OCI-LY3 (cell line): ENCODE measurements at regions not wholly inside any gene's neighbourhood (a gene's known extent, or its start where the extent isn't known, plus 50 kb on each side); places are given as distances from the start of the nearest gene placed in this dataset.

Experiments
- H2AFZ ChIP-seq: fragments of 200-600, 300-600 bp; shearing (Covaris generic); 2 replicates; pipeline ENCODE4 v1.6.0; 2014; ENCODE audit warnings: antibody characterized with exemption, low read depth, low read length
- H3K27ac ChIP-seq: fragments of 200-600, 300-600 bp; sonication (generic); 2 replicates; pipeline ENCODE4 v1.5.1; 2014; ENCODE audit warnings: mild to moderate bottlenecking, low read length, moderate library complexity, mixed read lengths
- H3K27me3 ChIP-seq: fragments of 200-600, 300-600 bp; sonication (generic); 2 replicates; pipeline ENCODE4 v1.6.1; 2014; ENCODE audit warnings: low read depth, low read length, mixed read lengths
- H3K36me3 ChIP-seq: fragments of 200-600, 300-600 bp; sonication (generic); replicated peaks from 2 replicates; pipeline ENCODE3; 2014; ENCODE audit warnings: low read depth, low read length, mixed read lengths
- H3K4me1 ChIP-seq: fragments of 300-600, 200-600 bp; sonication (generic); 2 replicates; pipeline ENCODE4 v1.6.1; 2014; ENCODE audit warnings: low read length, mixed read lengths
- H3K4me2 ChIP-seq: fragments of 200-600, 300-600 bp; sonication (generic); 2 replicates; pipeline ENCODE4 v1.6.1; 2014; ENCODE audit warnings: low read length, mixed read lengths
- H3K4me3 ChIP-seq: fragments of 300-600, 200-600 bp; sonication (generic); 2 replicates; pipeline ENCODE4 v1.5.1; 2014; ENCODE audit warnings: antibody characterized with exemption, mild to moderate bottlenecking, low read length, moderate library complexity
- H3K79me2 ChIP-seq: fragments of 300-600, 200-600 bp; shearing (Covaris generic); 2 replicates; pipeline ENCODE4 v1.6.1; 2014; ENCODE audit warnings: mild to moderate bottlenecking, low read length, mixed read lengths
- H3K9ac ChIP-seq: fragments of 300-600, 200-600 bp; shearing (Covaris generic); 2 replicates; pipeline ENCODE4 v1.6.0; 2014; ENCODE audit warnings: mild to moderate bottlenecking, low read length, moderate library complexity
- H3K9me3 ChIP-seq: fragments of 200-600, 300-600 bp; shearing (Covaris generic); 2 replicates; pipeline ENCODE4 v1.6.1; 2014; ENCODE audit warnings: low read length, mixed read lengths; ENCODE audit not compliant: insufficient read depth
- H4K20me1 ChIP-seq: fragments of 200-600, 300-600 bp; sonication (generic); 2 replicates; pipeline ENCODE4 v1.6.1; 2016; ENCODE audit warnings: low read length, mixed read lengths; ENCODE audit not compliant: insufficient read depth
- CTCF ChIP-seq: fragments of 200-600, 300-600 bp; sonication (generic); IDR thresholded peaks from 2 replicates; pipeline ENCODE4 v1.5.1; 2014; ENCODE audit warnings: antibody characterized with exemption, low read length, low read depth
- EZH2phosphoT487 ChIP-seq: fragments of 200-600 bp; shearing (Covaris generic); IDR thresholded peaks from 2 replicates; pipeline ENCODE4 v1.6.1; 2018; ENCODE audit warnings: antibody characterized with exemption, mixed run types, low read depth

DNA sequence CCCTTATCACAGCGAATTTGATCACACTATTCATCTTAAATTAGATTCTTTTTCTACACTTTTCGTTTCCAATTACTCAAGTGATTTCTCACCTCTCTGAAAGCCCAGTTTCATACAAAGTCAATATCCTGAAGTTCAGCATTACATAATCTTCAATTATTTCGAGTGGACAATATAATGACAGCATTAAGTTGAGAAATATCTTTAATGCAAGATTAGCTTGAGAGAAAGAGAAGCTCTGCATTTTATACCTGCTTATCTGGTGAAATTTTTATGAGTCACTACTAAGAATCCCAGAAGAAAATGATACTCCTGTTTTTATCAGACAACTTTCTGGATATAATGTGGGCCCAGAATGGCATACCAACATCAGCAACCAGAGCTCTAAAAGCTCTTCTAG, 509.6 kb downstream of the KCNJ2 start:
- no peak overlapping the region for H2AFZ ChIP-seq
- no peak overlapping the region for H3K4me3 ChIP-seq
- H4K20me1 ChIP-seq, result no peaks in the 10 kb centered on the region
- H3K9ac ChIP-seq, result no peak overlapping the region
- no peaks in the 10 kb centered on the region for H3K27me3 ChIP-seq
- TF ChIP-seq CTCF (no peak), EZH2phosphoT487 (no peak)
- H3K27ac ChIP-seq, result no peak overlapping the region
- H3K4me1 ChIP-seq, result peaks cover 10% of the 10 kb centered on the region
- H3K4me2 ChIP-seq, result no peak overlapping the region
- no peaks in the 10 kb centered on the region for H3K36me3 ChIP-seq
- no peaks in the 10 kb centered on the region for H3K79me2 ChIP-seq
- no peaks in the 10 kb centered on the region for H3K9me3 ChIP-seq

GRCh38 chr17:70683936-70684335, 514.6 kb downstream of the KCNJ2 start:
- no peaks in the 10 kb centered on the region for H3K9me3 ChIP-seq
- no peaks in the 10 kb centered on the region for H4K20me1 ChIP-seq
- H3K27me3 ChIP-seq, result no peaks in the 10 kb centered on the region
- no peaks in the 10 kb centered on the region for H3K36me3 ChIP-seq
- no peak for TF ChIP-seq CTCF
- TF ChIP-seq EZH2phosphoT487, result no peak
- H2AFZ ChIP-seq, result no peak overlapping the region
- H3K9ac ChIP-seq, result no peak overlapping the region
- H3K4me2 ChIP-seq, result no peak overlapping the region
- H3K4me1 ChIP-seq, result no peaks in the 10 kb centered on the region
- no peaks in the 10 kb centered on the region for H3K79me2 ChIP-seq
- no peak overlapping the region for H3K4me3 ChIP-seq
- H3K27ac ChIP-seq, result no peak overlapping the region

DNA sequence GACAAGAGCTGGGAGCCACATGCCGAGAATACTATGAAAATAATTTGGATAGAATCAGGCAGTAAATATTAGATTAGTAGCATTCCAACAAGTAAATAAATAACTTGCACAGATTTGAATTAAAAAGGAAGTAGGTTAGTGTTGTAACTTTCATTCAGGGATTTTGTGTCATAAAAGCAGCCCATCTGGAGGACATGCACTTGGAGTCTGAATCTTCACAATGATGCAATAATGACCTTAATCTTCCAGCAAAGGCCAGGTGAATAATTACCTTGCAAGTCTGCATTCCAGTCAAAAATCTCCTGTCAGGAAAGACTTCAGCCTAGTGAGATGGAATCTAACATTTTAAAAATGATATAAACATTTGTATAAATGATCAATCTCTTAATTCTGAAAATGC, 518.1 kb downstream of the KCNJ2 start:
- no peak overlapping the region for H3K9ac ChIP-seq
- H3K79me2 ChIP-seq, result no peaks in the 10 kb centered on the region
- TF ChIP-seq EZH2phosphoT487 (no peak), CTCF (no peak)
- no peak overlapping the region for H2AFZ ChIP-seq
- H3K27ac ChIP-seq, result no peak overlapping the region
- no peaks in the 10 kb centered on the region for H4K20me1 ChIP-seq
- no peaks in the 10 kb centered on the region for H3K36me3 ChIP-seq
- no peaks in the 10 kb centered on the region for H3K27me3 ChIP-seq
- H3K4me2 ChIP-seq, result no peak overlapping the region
- H3K4me1 ChIP-seq, result peaks cover 9% of the 10 kb centered on the region
- H3K4me3 ChIP-seq, result no peak overlapping the region
- H3K9me3 ChIP-seq, result no peaks in the 10 kb centered on the region

DNA sequence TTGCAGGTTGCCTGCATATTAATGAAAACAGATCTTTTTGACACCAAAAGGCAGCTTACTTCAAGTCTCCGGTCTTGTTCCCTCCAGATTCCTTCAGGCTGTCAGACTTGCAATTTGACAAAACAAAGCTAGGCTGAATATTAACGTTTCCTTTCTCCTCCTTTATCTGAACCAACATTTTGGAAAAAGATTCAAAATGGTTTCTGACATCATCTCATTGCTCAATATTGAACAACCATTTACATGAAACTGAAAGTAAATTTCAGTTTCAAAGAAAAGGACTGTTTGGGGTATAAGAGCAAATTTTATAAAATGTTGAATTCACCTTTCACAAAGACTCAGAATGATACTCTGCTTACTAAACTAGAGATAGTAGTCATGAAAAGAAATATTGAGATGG, 521.8 kb downstream of the KCNJ2 start:
- no peak overlapping the region for H3K27ac ChIP-seq
- H3K9ac ChIP-seq, result no peak overlapping the region
- peak overlapping the region; percentile 34 for H3K4me2 ChIP-seq
- no peaks in the 10 kb centered on the region for H3K36me3 ChIP-seq
- H3K4me3 ChIP-seq, result no peak overlapping the region
- no peaks in the 10 kb centered on the region for H4K20me1 ChIP-seq
- peaks cover 9% of the 10 kb centered on the region for H3K4me1 ChIP-seq
- no peaks in the 10 kb centered on the region for H3K27me3 ChIP-seq
- H3K79me2 ChIP-seq, result no peaks in the 10 kb centered on the region
- H3K9me3 ChIP-seq, result no peaks in the 10 kb centered on the region
- TF ChIP-seq EZH2phosphoT487 (no peak), CTCF (no peak)
- H2AFZ ChIP-seq, result peak overlapping the region; percentile 75
